HT-29 (cell line): ENCODE measurements at regions not wholly inside any gene's neighbourhood (a gene's known extent, or its start where the extent isn't known, plus 50 kb on each side); places are given as distances from the start of the nearest gene placed in this dataset.
A peak's percentile ranks its signal among the peaks of the same experiment; 100 is the strongest.
"Not testable (repeated sequence)": the region's sequence is repeated elsewhere in the genome, so short reads cannot be mapped to it uniquely, and the experiment has no call there.

Experiments
- DNase-seq: peaks from one replicate; pipeline ENCODE4 v3.0.0-alpha.2; 2015; ENCODE audit warnings: low spot score

DNA sequence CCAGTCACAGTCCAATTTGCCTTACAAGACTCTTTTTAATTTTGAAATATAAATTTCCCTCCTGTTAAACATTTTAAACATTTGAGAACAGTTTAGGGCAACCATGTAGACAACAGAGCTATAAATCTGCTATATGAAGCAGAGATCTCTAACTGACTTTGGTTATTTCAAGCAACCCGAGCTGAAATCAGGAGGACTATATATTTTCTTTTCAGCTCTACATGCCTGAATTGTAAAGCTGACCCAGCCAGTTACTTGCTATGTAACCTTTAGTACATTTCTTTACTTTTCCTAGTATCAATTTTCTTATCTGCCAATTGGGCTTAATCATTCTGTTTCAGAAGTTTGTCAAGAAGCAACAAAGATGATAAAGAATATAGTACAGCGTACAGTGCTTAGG is 457.4 kb upstream of the NECTIN3 start:
- DNase-seq: no peak

DNA sequence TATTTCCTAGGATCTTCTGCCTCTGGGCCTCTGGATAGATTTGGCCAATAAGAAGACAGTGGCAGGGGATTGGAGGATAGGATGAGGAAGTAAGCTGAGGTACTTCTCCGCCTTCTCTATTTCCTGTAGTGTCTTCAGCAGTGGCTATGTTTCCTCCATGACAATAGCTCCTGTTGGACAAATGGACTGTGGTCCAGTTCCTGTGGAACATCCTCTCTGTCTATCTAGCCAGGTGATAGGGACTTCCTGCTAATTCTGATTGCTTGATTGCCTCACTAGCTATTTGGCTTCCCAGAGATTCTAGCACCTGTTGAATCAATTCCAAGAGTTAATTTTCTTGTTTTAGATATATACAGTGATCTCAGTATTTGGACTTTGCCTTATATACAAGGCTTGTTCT is 456.2 kb upstream of the NECTIN3 start:
- no peak for DNase-seq

DNA sequence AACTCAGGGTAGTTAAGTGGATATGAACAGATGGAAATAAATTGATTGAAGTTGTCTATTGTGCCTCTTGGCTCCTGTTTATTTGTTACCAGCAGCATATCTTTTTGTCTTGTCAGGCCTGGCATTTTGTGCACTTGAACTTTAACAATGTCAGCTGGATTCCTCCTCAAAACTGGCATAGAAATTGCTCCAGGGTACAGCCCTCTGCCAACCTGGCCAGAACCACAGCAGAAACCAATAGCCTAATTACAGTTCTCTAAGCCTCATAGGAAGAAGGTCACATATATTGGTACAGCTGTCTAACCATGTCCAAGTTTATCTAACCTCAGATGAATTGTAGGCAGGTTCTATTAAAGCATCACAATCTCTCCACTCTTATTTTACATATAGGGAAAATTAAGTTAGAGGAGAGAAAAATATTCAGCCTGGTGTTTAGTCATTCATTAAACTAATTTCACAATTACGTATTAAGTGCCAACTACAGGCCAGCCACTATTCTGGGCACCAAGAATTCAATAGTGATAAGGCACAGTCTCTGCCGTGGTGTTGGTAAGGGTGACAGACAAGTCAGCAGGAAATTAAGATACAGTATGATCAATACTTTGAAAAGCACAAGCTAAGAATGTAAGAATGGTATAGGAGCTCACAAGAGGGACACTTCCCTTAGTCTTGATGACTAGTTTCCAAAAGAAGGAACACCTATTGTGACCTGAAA is 452.9 kb upstream of the NECTIN3 start:
- DNase-seq: no peak

DNA sequence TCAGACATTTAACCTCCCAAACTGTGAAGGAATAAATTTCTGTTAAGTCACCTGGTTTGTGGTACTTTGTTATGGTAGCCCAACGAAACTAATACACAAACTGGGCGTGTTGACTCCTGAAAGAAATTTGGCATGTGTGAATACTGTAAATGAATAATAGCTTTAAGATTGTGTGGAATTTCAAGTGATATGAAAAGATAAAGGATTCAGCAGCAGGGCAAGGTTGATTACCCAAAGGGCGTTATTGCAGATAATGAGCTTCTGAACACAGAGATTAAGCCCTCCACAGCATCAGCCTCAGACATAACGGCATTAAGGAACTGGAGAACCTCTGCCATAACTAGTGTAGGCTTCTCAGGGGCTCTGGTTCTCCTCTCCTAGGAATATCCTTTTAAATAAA is 451.5 kb upstream of the NECTIN3 start:
- no peak for DNase-seq

DNA sequence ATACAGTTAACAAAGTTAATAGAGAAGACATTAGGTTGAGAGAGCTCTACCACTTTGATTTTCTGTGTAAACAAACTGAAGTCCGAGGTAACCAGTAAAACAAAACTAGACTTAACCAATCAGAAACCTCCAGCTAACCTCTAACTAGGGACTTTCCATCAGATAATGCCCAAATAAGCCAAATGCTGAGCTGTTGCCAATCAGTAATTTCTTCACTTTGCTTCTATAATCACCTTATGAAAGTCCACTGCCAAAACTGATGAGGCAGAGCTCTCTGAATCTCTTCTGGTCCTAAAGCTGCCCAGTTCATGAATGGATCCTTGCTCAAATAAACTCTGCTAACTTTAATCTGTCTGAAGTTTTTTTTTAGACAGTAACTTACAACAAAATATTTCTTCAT is 448.0 kb upstream of the NECTIN3 start:
- peak; percentile 12 for DNase-seq

DNA sequence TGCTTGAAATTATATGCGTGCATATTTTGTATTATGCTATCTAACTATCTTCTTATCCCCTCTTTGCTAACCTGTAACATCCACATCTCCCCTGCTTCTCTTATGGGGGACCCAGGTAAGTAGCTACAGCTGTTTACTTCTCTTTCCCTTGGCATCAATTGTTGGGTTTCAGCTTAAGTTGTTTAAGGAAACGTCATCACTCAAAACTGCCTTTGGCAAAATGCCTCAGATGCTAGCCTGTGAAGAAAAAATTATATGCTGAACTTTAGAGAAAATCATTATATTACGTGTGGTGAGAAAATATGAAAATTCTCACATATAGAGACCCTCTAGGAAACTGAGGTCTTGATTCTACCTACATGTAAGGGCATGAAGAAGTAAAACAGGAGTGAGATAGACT is 447.0 kb upstream of the NECTIN3 start:
- no peak for DNase-seq

DNA sequence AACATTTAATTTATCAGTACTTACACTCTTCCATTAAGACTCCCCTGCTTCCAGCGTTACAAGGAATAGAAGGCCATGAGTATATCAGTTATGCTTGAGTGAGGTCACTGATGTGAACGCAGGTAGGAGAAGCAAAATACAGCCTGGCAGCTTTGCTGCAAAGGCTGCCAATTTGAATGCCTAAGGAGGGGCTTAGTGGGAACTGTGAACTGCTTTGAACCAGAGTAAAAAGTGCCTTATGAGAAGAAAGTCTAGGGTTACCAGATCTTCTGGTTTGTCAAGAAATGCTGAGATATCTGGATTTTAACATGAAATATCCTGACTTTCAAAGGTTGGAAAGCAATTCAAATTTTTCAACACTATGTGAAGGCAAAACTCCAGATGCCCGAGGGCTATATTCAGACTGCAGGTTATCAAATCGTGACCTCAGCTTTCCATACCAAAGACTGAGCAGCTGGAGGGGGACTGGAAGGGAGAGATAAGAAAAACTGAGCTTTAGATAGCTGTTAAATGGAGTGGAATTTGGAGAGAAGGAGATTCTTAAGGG is 446.3 kb upstream of the NECTIN3 start:
- no peak for DNase-seq

DNA sequence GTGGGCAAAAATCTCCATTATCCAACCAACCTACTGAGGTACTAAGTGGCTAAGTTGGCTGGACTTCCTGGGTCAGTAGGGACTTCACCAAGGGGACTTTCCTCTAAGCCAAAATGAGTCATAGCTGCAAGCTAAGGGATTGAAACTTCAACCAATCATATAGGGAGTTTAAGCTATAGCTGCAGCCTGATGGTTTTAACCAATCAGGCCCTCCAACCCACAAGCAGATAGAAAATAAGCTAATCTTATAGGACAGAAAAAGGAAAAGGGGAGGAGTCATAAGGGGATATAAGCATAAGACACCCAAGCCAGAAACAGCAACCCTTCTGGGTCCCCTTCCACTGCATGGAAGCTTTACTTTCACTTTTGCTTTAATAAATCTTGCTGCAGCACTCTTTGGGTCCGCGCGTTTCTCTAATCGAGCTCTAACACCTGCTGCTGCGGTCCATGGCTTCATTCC is 444.9 kb upstream of the NECTIN3 start:
- not testable (repeated sequence) for DNase-seq

DNA sequence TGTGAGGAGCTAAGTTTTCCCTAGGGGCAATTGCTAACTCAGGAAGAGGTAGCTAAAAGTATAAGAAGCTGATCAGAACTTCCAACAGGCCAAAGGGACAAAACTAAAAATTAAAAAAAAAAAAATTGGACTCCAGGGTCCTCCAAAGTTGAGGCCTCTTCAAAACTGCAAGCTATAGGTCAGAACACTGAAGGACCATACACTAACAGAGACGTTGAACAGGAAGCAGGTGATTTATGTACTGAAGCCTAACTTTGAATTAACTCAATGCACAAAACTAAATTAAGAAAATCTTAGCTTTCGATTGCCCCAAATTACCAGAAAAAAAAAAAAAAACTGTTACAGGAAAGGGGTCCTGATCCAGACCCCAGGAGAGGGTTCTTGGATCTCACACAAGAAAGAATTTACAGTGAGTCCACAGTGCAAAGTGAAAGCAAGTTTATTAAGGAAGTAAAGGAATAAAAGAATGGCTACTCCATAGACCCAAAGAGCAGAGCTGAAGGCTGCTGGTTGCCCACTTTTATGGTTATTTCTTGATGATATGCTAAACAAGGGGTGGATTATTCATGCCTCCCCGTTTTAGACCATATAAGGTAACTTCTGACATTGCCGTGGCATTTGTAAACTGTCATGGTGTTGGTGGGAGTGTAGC is 442.8 kb upstream of the NECTIN3 start:
- no peak for DNase-seq

DNA sequence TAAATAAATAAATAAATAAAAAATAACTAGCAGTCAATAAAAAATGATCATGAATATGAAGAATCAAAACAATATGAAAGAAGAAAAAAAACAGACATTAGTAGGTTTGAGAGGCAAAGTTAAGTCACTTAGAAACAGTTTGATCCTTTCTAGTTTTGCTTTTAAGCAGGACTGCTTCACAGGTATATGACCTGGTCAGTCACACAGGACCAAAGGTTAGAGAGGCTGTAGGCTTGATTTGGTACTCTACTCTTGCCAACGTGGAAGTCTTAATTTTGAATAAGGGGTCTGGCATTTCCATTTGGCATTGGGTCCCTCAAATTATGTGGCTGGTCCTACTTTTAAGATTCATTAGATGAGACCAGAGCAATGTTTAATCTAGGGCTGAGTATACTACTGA is 441.7 kb upstream of the NECTIN3 start:
- DNase-seq: no peak

DNA sequence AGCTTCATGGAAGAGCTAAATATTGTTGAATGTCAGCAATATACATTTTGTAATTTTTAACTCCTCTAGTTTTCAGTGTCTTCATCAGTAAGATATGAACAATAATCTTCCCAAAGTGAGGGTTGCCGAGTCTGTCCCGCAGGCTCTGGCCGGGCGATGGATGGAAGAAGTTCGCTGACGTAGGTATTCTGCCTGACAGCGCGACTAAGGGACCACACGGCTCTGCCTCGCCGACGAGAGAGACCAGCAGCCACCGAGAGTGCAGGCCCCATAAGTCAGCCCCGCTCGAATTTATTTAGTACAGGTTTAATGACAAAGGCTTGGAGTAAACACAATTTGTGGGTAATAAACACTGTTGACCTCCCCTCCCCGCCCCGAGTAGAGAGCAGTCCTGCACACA is 427.4 kb upstream of the NECTIN3 start:
- DNase-seq: no peak

DNA sequence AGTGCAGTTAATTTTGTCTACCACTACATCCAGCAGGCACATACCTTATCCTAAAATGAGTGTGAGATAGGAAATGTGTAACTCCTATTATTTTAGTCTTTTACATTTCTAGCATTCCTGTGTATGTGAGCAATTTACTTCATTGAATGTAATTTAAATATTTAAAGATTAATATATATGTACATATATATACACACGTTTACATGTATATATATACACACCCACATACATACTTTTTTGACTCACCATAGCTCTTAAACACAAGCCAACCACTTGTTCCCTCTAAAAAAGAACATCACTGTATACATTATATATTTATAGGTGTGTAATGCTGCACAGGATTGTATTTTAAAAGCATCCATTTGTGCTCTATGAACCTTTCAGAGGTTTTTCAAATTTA is 425.6 kb upstream of the NECTIN3 start:
- DNase-seq: no peak

DNA sequence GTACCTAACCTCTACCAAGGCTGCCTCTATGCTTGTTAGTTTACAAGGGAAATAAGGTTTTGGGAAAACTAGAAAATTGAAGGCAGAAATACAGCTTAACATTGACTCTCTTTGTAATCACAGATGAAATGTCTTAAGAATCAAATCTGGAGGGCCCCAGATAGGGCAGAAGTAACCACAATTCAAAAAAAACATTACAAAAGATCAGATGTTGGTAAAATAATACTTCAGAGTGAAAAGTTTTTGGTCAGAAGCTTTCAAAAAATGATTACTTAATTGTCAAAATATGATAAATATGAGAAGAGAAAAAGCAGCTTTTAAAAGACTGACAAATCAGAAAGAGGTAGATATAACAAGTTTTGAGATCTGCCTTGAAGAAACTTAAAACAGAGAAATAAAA is 425.1 kb upstream of the NECTIN3 start:
- DNase-seq: no peak

DNA sequence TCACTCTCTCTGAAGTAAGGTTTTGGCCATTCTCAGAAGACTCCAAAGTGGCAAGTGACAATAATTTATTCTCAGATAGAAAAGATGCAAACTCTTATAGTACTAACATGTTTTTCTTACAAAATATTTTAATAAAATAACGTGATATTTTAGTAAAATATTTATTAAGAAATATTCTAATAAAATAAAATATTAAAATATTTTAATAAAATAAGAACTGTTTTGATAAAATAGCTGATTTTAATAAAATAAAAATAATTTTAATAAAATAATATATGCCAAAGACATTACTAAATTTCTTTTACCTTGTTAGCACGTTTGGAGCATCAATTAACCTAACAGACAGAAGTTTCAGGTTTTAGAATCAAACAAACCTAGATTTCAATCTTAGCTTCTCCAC is 424.0 kb upstream of the NECTIN3 start:
- DNase-seq: no peak

DNA sequence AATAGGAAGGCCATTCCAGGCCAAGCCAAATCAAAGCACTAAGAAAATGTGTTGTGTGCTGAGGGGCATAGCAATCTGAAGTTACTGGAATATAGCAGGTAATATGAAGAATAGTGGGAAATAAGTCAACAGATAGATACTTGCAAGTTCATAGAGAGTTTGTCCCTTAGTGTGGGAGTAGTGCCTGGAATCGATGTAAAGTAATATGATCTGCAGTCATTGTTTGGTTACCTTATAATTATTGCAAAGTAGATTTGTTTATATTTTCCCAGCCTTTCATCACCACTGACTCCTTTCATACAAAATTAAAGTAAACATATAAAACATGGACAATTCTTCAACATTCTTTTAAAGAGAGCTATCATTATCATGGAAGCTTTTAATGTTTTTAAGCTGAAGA is 420.9 kb upstream of the NECTIN3 start:
- no peak for DNase-seq

DNA sequence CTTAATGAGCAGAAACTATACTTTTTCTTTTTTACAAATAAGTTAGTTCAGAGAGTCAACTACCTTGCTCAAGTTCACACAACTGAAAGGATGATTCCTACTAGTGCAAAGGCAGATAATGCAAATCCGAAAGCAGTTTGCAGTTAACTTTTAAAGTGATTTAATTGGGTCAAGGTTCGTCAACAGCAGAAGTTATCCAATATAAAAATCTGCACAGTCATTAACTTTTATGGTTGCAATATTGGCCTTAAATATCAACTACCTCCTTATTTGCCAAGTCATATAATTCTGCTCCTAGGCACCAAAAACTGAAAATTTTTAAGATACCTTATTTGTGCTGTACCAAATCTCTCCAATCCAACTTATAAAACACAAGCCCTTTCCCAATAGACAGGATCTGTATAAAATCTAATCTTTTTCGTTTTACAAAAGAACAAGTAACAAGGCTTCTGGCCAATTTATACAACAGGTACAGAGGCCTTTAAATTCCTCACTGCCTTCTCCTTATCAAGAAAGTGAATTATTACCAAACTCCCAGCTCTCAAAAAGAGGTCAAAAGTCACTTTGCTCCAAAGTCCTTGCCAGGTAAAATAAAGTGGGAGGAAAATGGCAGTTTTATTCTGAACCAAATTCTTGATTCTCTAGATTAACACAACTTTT is 416.6 kb upstream of the NECTIN3 start:
- peak; percentile 68 for DNase-seq

DNA sequence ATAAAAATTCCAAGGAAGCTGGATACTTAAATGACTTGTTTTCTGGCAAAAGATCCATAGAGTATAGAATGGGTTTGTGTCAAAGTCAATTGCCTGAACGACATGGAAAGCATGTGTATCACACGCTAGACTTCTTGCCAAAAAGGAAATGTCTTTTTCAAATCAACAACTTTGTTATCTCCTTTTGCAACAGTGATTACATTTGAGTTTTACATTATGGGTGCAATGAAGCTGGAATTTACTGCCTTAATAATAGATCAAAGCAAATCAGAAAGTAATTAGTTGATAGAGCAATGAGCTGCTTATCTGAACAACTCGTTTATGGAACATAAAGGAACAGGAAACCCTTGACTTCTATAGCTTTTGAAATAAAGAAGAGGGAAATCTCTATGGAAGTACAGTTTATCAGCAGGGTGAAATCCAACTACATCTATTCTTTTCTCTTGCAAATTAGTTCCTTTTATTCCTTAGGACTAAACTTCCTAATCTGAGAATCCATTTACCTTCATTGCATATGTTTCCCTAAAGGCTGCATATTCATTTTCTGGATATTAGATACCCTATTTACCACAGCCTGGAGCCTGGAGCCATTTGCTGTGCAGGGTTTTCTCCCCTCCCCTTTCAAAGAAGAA is 415.1 kb upstream of the NECTIN3 start:
- DNase-seq: peak; percentile 18

DNA sequence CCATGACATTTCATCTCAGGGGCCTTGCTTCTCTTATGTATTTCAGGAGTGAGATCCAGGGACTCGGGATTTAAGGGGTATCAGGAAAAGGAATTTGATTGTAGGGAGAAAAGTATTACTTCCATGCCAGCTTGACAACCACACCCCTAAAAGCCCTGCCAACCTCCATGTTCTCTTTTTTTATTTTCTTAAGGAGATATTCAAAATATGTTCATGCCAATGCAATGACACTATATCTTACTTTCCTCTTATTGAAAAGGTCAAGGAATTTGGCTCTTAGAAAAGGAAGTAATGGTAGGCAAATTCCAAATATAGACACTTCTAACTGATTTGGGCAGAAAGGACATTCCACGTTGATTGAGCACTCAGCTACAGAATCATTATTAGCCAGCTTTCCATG is 407.5 kb upstream of the NECTIN3 start:
- DNase-seq: no peak

DNA sequence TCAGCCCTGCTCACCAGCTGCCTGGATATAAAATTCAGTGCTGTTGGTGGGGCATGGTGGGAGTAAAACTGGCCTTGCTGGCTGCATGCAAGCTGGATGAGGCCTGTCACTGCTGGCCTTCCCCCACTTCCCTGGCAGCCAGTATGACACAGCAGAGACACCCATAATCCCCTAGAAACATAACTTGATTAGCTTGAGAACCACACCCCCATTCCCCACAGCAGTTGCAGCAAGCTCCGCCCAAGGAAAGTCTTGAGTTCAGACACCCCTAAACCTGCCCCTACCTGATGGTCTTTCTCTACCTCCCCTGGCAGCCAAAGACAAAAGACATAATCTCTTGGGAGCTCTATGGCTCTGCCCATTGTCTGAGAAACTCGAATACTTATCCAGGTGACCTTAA is 405.1 kb upstream of the NECTIN3 start:
- no peak for DNase-seq

DNA sequence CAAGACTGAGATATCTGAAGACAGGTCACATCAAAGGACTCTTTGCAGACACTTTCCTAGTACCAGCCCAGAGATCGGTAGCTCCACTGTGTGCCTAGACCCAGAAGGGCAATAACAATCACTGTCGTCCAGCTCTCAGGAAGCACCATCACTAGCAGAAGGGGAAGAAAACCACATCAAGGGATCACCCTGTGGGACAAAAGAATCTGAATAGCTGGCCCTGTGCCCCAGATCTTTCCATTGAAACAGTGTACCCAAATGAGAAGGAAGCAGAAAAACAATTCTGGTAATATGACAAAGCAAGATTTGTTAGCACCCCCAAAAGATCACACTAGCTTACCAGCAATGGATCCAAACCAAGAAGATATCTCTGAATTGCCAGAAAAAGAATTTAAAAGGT is 404.4 kb upstream of the NECTIN3 start:
- peak; percentile 26 for DNase-seq

DNA sequence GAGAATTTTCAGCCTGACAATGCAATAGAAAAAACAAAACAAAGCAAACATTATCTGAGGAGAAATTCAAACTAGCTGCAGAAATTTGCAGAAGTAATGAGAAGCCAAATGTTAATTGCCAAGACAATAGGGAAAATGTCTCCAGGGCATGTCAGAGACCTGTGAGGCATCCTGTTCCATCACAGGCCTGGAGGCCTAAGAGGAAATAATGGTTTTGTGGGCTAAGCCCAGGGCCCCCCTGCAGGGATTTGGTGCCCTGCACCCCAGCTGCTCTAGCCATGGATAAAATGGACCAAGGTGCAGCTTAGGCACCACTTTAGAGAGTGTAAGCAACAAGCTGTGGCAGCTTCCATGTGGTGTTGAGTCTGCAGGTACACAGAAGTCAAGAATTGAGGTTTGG is 401.2 kb upstream of the NECTIN3 start:
- DNase-seq: no peak

DNA sequence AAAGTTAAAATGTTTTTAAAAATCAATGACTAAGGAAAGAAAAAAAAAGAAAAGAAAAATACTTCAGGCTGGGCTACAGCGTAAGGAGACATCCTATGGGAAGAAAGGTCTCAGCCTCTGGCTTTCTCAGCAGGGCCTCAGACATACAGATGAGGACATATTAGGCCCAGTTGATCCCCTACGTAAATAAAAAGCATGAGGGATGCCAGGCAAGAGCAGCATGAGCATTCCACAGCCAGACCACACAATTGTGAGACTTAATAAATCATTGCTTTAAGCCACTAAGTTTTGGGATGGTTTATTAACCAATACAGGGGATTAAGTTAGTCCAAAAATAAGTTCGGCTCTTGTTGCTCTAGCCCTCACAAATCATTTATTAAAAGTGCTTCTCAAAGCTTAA is 394.1 kb upstream of the NECTIN3 start:
- no peak for DNase-seq
